GM23248 (cell line): ENCODE measurements at regions not wholly inside any gene's neighbourhood (a gene's known extent, or its start where the extent isn't known, plus 50 kb on each side); places are given as distances from the start of the nearest gene placed in this dataset.

Experiments
- EZH2 ChIP-seq: fragments of 200-600 bp; sonication (generic); IDR thresholded peaks from 2 replicates; pipeline ENCODE4 v1.6.1; 2018; ENCODE audit warnings: antibody characterized with exemption, mild to moderate bottlenecking; ENCODE audit not compliant: insufficient read depth, poor library complexity, severe bottlenecking
- EZH2phosphoT487 ChIP-seq: fragments of 200-600 bp; sonication (generic); IDR thresholded peaks from 2 replicates; pipeline ENCODE4 v1.6.1; 2018; ENCODE audit warnings: antibody characterized with exemption, moderate library complexity, mild to moderate bottlenecking, low read depth; ENCODE audit not compliant: insufficient read depth

DNA sequence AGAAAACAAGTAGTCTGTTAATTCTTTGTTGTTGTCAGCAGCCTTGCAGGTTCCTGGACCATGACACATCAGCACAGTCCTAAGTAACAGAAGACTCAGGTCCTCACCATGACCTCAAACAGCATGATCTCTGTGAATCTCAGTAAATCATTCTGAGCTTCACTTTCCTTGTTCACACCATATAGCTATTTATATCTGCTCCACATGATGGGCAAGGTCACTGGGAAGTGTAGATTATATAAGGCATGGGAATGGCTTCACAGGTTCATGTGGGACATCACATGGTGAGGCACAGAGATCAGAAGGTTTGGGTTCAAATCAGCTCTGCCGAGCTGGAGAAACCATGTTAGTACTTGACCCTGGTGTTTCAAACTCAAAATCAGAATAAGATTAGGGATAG is 245.4 kb upstream of the SPTLC3 start:
- TF ChIP-seq EZH2 (no peak), EZH2phosphoT487 (no peak)
